HG02970 (cell line): ENCODE measurements at regions not wholly inside any gene's neighbourhood (a gene's known extent, or its start where the extent isn't known, plus 50 kb on each side); places are given as distances from the start of the nearest gene placed in this dataset.

ENCODE experiments used
- ATAC-seq: cut with Tn5 transposase; IDR thresholded peaks from one replicate; pipeline ENCODE4 v1.9.1; 2021; ENCODE audit warnings: mild to moderate bottlenecking, moderate library complexity, moderate number of reproducible peaks; ENCODE audit not compliant: unreplicated experiment, low FRiP score

DNA sequence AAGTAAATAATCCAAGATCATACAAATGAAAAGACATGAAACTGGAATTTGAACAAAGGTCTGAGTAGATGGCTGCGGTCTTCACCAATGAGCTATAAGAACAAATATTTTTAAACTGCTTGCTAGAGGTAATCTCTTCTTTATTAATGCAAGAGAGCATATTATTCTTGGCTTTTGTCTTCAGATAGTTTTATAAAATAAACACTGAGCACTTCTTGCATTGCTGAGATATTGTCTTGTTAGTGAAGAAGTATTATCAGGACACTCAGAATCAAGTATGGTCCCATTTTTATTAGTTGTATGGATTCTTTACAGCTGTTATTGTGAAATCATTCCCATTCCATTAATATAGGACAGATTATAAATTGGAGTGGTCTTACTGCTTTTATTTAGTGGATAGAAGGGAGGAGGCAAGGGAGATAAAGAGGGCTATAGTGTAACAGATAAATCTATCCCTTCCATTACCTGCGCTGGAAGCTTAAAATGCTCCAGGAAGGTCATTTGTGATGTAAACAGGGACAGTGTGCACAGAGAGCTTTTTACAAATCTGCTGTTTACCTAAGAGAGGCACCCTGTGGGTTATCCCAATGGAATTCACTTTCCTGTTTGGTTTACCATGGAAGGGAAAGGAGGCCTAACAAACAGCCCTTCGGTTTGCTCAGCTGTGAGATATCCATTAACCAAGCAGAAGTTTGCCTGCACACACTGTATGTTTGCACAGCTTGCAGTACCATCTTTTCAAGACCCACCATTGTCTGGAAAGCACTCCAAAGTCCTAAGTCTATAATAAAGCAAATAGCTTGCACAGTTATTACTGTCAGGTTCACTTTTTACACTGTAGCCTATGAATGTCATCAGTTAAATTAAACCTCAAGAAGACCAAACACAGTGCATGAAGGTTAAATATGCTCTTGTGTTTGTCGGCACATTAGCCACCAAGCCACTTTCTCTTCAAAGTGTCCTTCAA, 347.7 kb upstream of the TGFBR2 start:
- ATAC-seq, result no peak

- ATAC-seq, result no peak
These were observed 346.7 kb upstream of the TGFBR2 start for GRCh38 chr3:30259730-30260129.

DNA sequence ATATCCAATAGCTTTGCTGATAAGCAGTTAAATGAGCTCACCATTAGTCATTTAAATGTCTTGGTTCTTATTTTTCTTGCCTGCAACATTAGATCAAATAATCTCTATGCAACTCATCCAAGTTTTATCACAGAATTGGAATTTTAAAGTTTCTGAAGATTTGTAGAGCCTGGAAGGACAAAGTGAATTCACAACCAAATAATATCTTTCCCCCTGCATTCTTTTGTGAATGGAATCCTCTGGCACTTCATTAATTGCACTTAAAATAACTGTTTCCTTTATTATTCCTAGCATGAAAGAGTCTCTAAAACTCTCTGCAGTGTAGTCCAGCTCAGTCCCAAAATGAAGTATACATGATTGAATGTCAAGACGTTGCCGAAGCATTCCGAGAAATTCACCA, 345.6 kb upstream of the TGFBR2 start:
- no peak for ATAC-seq

DNA sequence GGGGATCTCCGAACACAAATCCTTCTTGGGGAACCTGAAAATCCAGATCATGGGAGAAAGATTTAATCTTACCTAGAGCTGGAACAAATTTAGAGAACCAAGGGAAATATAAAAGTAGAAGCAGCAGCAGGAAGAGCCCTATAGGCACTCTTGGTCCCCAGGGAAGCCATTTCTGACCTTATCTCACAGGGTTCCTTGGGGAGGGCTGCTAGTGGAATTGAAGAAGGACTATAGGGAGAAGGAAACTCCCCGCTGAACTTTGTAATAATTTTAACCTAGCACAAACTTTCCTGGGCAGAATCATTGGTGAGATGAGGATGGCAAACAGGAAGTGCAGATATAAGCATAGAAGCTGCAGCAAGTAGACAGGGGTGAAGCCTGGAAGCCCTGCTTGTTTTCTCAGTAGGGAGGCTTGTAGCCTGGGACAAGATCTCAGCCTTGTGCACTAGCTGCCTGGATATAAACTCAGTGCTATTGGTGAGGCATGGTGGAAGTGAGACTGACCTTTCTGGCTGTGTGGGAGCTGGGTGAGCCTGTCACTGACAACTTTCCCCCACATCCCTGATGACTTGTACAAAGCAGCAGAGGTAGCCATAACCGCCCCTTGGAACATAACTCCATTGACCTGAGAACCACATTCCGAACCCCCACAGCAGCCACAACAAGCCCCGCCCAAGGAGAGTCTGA, 343.0 kb upstream of the TGFBR2 start:
- no peak for ATAC-seq

DNA sequence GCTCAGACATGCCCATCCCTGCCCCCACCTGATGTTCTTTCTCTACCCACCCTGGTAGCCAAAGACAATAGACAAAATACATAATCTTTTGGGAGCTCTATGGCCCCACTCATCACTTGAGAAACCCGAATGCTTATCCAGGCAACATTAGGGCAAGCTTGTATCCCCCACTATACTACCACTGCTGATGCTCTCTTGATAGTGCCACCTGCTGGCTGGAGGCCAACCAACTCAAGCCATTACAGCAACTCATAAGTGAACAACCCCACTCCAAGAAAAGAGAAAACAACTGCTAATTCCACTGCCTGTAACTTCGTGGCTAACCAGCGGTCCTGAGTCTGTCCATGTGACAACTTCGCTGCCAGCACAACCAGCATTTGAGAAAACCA, 342.5 kb upstream of the TGFBR2 start:
- ATAC-seq, result no peak

DNA sequence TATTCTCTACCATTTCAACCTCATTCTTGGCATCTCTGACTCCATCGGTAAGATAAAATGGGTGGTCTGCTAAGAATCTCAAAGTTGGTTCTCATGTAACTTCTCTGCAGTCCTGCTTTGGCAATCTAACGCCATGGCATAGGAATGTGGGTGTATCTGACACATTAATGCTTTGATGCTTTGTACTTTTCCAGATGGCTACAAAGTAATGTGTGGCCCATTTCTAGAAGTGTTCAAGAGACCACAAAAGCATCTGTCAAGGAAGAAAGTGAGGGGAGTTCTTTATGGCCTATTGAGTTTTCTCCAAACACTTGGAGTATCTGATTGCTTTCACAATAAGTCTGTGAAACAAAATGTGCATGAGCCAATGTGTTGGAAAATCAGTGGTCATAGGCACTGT, 339.9 kb upstream of the TGFBR2 start:
- ATAC-seq, result no peak

- ATAC-seq, result no peak
These were observed 338.1 kb upstream of the TGFBR2 start for GRCh38 chr3:30268288-30268687.

- peak; percentile 83 for ATAC-seq
These were observed 336.5 kb upstream of the TGFBR2 start for GRCh38 chr3:30269751-30270445.

GRCh38 chr3:30271781-30272180, 334.6 kb upstream of the TGFBR2 start:
- no peak for ATAC-seq

DNA sequence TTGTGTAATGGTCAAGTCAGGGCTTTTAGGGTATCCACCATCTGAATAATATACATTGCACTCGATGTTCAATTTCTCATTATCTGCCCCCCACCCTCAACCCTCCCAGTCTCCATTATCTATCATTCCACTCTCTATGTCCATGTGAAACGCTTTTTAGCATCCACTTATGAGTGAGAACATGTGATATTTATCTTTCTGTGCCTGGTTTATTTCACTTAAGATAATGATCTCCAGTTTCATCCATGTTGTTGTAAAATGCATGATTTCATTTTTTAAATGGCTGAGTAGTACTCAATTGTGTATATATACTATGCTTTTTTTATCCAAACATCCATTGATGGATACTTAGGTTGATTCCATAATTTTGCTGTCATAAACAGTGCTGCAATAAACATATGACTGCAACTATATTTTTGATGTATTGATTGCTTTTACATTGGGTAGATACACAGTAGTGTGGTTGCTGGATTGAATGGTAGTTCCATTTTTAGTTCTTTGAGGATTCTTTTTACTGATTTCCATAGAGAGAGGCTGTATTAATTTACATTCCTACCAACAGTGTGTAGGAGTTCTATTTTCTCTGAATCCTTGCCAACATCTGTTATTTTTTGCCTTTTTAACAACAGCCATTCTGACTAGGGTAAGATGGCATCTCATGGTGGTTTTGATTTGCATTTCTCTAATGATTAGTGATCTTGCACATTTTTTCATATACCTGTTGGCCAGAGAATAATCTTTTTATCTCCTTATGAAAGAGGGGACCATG, 332.9 kb upstream of the TGFBR2 start:
- no peak for ATAC-seq

DNA sequence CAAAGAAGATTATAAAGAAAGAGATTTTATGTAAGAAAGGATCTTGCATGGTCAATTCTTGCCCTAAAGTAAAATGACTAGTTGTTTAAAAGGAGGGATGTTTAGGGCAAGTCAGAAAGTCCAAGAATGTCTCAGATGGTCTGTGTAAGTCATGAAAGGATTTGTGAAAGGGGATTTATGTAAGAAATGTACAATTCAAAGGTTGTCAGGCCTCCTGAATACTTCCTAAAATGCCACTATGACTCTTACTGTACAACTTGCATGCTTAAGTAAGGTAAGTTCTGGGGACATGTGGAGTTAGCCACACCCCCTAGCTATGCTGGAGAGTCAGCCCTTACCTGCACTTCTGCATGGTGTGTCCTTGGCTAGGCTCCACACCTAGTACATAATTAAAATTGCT, 328.9 kb upstream of the TGFBR2 start:
- no peak for ATAC-seq

DNA sequence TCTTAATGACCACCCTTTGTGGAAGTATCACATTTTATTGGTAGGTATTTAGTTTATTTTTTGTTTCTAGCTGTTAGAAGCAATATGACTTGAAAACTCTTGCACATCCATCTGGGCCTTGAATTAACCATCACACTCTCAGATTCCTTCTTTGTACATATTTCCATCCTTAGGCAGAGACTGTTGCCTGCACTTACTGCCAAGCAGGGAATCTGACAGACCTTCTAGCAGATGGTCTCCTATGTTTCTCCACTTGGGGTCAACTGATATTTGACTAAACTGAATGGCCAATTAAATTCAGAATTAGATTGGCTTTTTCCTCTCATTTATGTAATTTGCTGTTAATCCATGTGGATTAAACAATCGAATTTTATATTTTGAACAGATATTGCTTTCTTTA, 324.9 kb upstream of the TGFBR2 start:
- no peak for ATAC-seq

- ATAC-seq, result no peak
These were observed 324.2 kb upstream of the TGFBR2 start for GRCh38 chr3:30282154-30282696.

GRCh38 chr3:30285188-30286006, 321.0 kb upstream of the TGFBR2 start:
- ATAC-seq, result no peak

DNA sequence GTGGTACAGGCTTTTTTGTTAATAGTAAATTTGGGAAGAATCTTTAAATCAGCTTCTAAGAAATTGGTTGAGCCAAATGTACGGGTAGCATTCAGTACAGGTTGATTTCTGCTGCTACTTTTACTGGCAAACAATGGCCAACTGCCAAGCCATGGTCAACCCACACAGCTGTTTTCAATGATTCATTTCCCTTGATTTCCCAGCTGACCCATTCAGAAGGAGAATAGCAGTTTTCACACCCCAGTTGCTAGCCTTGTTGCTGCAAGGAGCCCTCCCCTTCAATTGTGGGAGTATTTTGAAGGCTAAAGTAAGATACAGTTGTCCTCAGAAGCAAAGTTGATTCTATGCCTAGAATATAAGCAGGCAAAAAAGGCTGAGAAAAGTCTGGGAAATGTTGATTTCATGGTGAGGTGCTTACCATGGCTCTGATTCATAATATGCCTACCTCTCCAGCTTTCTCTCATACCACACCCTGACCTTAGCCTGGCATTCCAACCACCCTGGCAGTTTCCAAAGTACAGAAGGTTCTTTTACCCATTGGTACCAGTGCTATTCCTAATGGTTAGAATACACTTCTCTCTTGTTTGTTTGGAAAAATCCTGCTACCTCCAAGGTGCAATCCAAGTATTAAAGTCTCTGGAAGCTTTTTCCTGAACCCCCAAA, 320.3 kb upstream of the TGFBR2 start:
- ATAC-seq, result no peak

- ATAC-seq, result no peak
These were observed 319.6 kb upstream of the TGFBR2 start for GRCh38 chr3:30286811-30287210.

- no peak for ATAC-seq
These were observed 317.6 kb upstream of the TGFBR2 start for GRCh38 chr3:30288830-30289229.

DNA sequence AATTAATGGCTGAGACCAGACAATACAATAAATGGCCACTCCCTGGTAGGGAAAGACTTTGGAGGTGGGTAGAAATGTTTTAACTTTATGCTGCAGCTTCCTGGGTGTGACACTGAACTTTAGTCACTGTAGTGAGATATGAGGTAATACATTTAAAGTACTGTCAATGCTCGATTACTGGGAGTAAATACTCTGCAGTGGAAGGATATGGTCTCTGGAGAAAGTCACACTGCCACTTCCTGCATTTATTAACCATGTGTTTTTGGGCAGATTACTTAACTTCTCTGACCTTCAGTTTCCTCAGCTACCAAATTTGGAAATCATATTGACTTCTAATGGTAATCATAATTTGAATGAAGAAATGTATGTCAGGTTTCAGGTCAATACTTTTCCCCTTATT, 317.1 kb upstream of the TGFBR2 start:
- no peak for ATAC-seq

- ATAC-seq, result no peak
These were observed 316.6 kb upstream of the TGFBR2 start for GRCh38 chr3:30289766-30290165.
